ENCODE measurements at regions not wholly inside any gene's neighbourhood (a gene's known extent, or its start where the extent isn't known, plus 50 kb on each side); places are given as distances from the start of the nearest gene placed in this dataset.

GRCh38 chr2:105184420-105184819 is 57.1 kb upstream of the GPR45 start:
- POLR2A ChIA-PET, result no interaction called here
- H3K4me1 ChIP-seq (ENCODE audit: control insufficient read depth in 1 of 2, insufficient read depth in 2 of 2, low read depth in 1 of 2, low read length in 1 of 2), result peaks cover 0 to 9% of the 10 kb centered on the region in 2 experiments; a peak in 1 of 4 replicates
- no peak for DNase-seq
- H2AFZ ChIP-seq (ENCODE audit: low read depth), result no peak overlapping the region
- H3K9ac ChIP-seq, result no peak overlapping the region
- CTCF ChIA-PET, result no interaction called here
- no peaks in the 10 kb centered on the region for H3F3A ChIP-seq (replicated peaks; ENCODE audit: insufficient read depth)
- no peaks in the 10 kb centered on the region for H3K36me3 ChIP-seq (replicated peaks in 1 of 2; ENCODE audit: control insufficient read depth in 1 of 2, insufficient read depth in 2 of 2, low read length in 1 of 2)
- WGBS (ENCODE audit: low lambda C conversion rate), result 60% methylated on average over 5 of the region's 8 CpGs
- no peak overlapping the region for H3K4me2 ChIP-seq
- no peak overlapping the region for H3K27ac ChIP-seq (ENCODE audit: low read depth in 2 of 2, low read length in 1 of 2)
- no peaks in the 10 kb centered on the region for H3K79me2 ChIP-seq (ENCODE audit: insufficient read depth)
- H4K20me1 ChIP-seq (ENCODE audit: insufficient read depth), result no peaks in the 10 kb centered on the region
- H3K9me2 ChIP-seq, result no peaks in the 10 kb centered on the region
- H3K27me3 ChIP-seq (ENCODE audit: insufficient read depth), result no peaks in the 10 kb centered on the region
- no peaks in the 10 kb centered on the region for H3K9me3 ChIP-seq
- H3K4me3 ChIP-seq (ENCODE audit: low read depth in 2 of 2, low read length in 1 of 2), result no peak overlapping the region
- no peak for TF ChIP-seq RCOR1 (IDR thresholded peaks at IDR 0.05; ENCODE audit: low read length)

DNA sequence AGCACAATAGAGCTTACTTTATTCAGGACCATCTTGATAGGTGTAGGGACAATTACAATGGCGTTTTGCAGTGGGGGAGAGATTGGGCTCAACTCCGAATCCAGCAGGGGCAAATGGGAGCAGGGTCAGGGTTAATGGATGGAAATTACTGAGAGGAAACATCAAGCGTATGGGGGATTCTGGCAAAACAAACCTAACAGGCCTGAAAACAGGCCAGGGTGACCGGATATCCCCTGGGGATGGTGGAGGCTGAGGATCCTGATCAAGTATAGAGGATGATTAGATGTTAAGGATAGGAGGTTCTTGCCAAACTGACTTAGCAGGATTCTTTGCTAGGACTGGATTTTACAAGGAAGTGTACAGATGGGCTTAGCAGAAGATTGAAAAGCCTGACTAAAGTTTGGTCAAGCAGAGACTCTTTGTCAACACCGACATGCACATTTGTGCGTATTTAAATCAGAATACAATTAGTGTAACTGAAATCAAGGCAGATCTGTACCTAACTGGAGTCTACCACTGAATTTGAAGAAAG is 54.5 kb upstream of the GPR45 start:
- H2AFZ ChIP-seq (ENCODE audit: low read depth), result no peak overlapping the region
- CTCF ChIA-PET, result interaction anchor here (1.3 kb wide), 1 partner anchor 49 kb away, joined by 3 read pairs; no protein-coding TSS in a partner anchor
- H3K4me1 ChIP-seq (ENCODE audit: control insufficient read depth in 1 of 2, insufficient read depth in 2 of 2, low read depth in 1 of 2, low read length in 1 of 2), result peaks cover 0 to 9% of the 10 kb centered on the region in 2 experiments; a peak in 1 of 4 replicates
- no peaks in the 10 kb centered on the region for H4K20me1 ChIP-seq (ENCODE audit: insufficient read depth)
- no peak overlapping the region for H3K4me3 ChIP-seq (ENCODE audit: low read depth in 2 of 2, low read length in 1 of 2)
- H3K79me2 ChIP-seq (ENCODE audit: insufficient read depth), result no peaks in the 10 kb centered on the region
- H3K27ac ChIP-seq (ENCODE audit: low read depth in 2 of 2, low read length in 1 of 2), result no peak overlapping the region
- no peak for TF ChIP-seq TEAD4 (IDR thresholded peaks at IDR 0.05; ENCODE audit: borderline replicate concordance, insufficient read depth)
- TF ChIP-seq TCF12 (IDR thresholded peaks at IDR 0.05), result no peak
- no peaks in the 10 kb centered on the region for H3K9me3 ChIP-seq
- no peak for DNase-seq
- no peaks in the 10 kb centered on the region for H3K27me3 ChIP-seq (ENCODE audit: insufficient read depth)
- no peaks in the 10 kb centered on the region for H3K9me2 ChIP-seq
- 53% methylated on average over 6 of the region's 6 CpGs for WGBS (ENCODE audit: low lambda C conversion rate)
- H3F3A ChIP-seq (replicated peaks; ENCODE audit: insufficient read depth), result no peaks in the 10 kb centered on the region
- H3K36me3 ChIP-seq (replicated peaks in 1 of 2; ENCODE audit: control insufficient read depth in 1 of 2, insufficient read depth in 2 of 2, low read length in 1 of 2), result no peaks in the 10 kb centered on the region
- POLR2A ChIA-PET, result no interaction called here
- H3K9ac ChIP-seq, result no peak overlapping the region
- no peak overlapping the region for H3K4me2 ChIP-seq

DNA sequence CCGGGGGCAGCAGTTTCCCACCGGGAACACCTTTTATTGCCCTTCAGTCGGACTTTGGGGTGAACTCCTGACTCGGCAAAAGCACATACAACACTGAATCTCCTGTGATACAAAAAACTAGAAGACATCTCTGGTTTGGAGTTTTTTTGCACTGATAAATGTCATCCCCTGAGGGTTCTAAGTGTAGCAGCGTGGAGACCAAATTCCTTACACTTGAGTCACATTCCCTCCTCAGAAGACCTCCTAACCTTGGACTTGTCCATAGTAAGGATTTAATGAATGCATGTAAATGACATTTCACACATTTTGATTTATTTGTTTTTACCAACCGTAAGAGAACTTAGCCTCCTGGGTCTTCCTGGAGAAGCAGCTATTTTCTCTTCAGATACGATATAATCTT is 54.0 kb upstream of the GPR45 start:
- Histone ChIP-seq H3K9ac (no peak overlapping the region), H3F3A (replicated peaks; ENCODE audit: insufficient read depth) (no peaks in the 10 kb centered on the region), H3K27ac (ENCODE audit: low read depth in 2 of 2, low read length in 1 of 2) (no peak overlapping the region), H3K9me3 (no peaks in the 10 kb centered on the region), H3K79me2 (ENCODE audit: insufficient read depth) (no peaks in the 10 kb centered on the region), H3K36me3 (replicated peaks in 1 of 2; ENCODE audit: control insufficient read depth in 1 of 2, insufficient read depth in 2 of 2, low read length in 1 of 2) (no peaks in the 10 kb centered on the region), H4K20me1 (ENCODE audit: insufficient read depth) (no peaks in the 10 kb centered on the region), H2AFZ (ENCODE audit: low read depth) (no peak overlapping the region), H3K4me3 (ENCODE audit: low read depth in 2 of 2, low read length in 1 of 2) (no peak overlapping the region), H3K27me3 (ENCODE audit: insufficient read depth) (no peaks in the 10 kb centered on the region), H3K9me2 (no peaks in the 10 kb centered on the region), H3K4me1 (ENCODE audit: control insufficient read depth in 1 of 2, insufficient read depth in 2 of 2, low read depth in 1 of 2, low read length in 1 of 2) (peaks cover 0 to 9% of the 10 kb centered on the region in 2 experiments; a peak in 1 of 4 replicates), H3K4me2 (no peak overlapping the region)
- ChIA-PET POLR2A (no interaction called here), CTCF (interaction anchor here (1.0 to 1.2 kb wide), 3 partner anchors 12 to 73 kb away, joined by 3 to 4 read pairs (median 3); no protein-coding TSS in a partner anchor)
- TF ChIP-seq EP300 (IDR thresholded peaks at IDR 0.05; ENCODE audit: borderline replicate concordance in 1 of 2, low read depth in 1 of 2, low read length in 1 of 2), result no peak
- TF ChIP-seq RCOR1 (IDR thresholded peaks at IDR 0.05; ENCODE audit: low read length), result no peak
- TF ChIP-seq NRF1 (IDR thresholded peaks at IDR 0.05; ENCODE audit: low read depth, low read length), result no peak
- no peak for TF ChIP-seq PBX3 (IDR thresholded peaks at IDR 0.05)
- TF ChIP-seq RFX5 (IDR thresholded peaks at IDR 0.05; ENCODE audit: low read length), result no peak
- TF ChIP-seq GABPA (IDR thresholded peaks at IDR 0.05; ENCODE audit: low read depth), result no peak
- no peak for TF ChIP-seq USF2 (IDR thresholded peaks at IDR 0.05; ENCODE audit: borderline replicate concordance, low read depth, low read length)
- TF ChIP-seq MXI1 (IDR thresholded peaks at IDR 0.05; ENCODE audit: low read depth, low read length), result no peak
- TF ChIP-seq POLR2AphosphoS5 (IDR thresholded peaks at IDR 0.05; ENCODE audit: low read depth, low read length), result no peak
- TF ChIP-seq, protein P1, sequence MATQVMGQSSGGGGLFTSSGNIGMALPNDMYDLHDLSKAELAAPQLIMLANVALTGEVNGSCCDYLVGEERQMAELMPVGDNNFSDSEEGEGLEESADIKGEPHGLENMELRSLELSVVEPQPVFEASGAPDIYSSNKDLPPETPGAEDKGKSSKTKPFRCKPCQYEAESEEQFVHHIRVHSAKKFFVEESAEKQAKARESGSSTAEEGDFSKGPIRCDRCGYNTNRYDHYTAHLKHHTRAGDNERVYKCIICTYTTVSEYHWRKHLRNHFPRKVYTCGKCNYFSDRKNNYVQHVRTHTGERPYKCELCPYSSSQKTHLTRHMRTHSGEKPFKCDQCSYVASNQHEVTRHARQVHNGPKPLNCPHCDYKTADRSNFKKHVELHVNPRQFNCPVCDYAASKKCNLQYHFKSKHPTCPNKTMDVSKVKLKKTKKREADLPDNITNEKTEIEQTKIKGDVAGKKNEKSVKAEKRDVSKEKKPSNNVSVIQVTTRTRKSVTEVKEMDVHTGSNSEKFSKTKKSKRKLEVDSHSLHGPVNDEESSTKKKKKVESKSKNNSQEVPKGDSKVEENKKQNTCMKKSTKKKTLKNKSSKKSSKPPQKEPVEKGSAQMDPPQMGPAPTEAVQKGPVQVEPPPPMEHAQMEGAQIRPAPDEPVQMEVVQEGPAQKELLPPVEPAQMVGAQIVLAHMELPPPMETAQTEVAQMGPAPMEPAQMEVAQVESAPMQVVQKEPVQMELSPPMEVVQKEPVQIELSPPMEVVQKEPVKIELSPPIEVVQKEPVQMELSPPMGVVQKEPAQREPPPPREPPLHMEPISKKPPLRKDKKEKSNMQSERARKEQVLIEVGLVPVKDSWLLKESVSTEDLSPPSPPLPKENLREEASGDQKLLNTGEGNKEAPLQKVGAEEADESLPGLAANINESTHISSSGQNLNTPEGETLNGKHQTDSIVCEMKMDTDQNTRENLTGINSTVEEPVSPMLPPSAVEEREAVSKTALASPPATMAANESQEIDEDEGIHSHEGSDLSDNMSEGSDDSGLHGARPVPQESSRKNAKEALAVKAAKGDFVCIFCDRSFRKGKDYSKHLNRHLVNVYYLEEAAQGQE (IDR thresholded peaks at IDR 0.05; ENCODE audit: low read depth, low read length), result no peak
- 61% methylated on average over 7 of the region's 7 CpGs for WGBS (ENCODE audit: low lambda C conversion rate)
- DNase-seq, result no peak

Data from SK-N-SH (cell line).